GM19397 (cell line): ENCODE measurements at regions not wholly inside any gene's neighbourhood (a gene's known extent, or its start where the extent isn't known, plus 50 kb on each side); places are given as distances from the start of the nearest gene placed in this dataset.
"Not testable (repeated sequence)": the region's sequence is repeated elsewhere in the genome, so short reads cannot be mapped to it uniquely, and the experiment has no call there.

Source experiments
- ATAC-seq: cut with Tn5 transposase; IDR thresholded peaks from one replicate; pipeline ENCODE4 v1.9.1; 2021; ENCODE audit warnings: mild to moderate bottlenecking, moderate library complexity; ENCODE audit not compliant: unreplicated experiment

DNA sequence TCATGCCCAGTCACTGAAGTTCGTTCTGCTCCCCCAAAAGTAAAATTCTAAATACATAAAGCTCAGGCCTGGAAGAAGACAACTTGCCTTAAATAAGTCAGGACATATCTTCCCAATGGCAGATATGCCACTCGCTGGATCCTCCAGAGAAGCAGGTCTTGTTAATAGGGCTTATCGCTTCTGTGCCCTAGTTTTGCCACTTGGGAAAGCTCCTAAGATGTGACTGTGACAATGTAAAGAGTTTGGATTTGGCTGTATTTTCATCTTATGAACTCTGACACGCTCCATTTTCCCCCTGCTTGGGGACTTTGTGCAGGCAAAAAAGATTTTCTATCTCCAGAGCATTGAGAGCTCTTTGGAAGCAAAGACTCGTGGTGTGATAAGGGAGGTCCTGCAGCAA, 279.9 kb downstream of the WDR11 start:
- no peak for ATAC-seq

DNA sequence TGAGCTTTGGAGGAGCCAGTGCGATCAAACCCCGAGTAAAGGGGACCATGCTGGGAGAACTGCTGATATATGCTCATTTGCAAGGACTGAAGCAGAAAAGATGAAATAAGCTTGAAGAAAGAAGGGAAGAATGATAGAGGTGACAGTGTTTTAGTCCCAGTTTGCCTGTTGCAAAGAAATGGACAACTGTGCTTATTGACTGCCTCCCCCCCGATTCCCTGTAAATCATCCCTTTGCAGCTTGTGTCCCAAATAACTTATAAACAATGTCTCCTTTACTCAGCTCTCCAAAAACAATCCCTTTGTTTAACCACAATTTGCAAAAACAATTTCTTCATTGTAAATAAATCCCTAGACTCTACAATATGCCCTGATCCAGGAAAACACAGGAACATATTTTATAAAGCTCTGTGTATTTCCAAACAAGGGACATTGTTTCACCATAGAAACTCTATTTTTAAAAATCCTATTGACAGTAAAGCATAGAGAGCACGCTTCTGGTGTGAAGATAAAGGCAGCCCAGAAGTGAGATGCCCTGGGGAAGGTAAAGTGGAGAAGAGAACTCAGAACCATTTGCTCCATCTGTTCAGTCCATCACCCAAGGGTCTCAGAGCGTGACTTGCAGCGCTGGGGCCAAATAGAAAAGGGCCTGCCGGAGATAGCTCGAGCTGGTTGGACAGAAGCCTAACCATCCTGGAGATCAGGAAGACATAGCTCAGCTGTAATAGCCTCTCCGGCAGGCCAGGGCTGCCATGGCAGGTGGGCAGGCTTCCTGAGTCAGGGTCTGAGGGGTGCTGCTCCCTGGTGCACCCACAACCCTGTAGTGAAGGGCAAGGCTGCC, 280.5 kb downstream of the WDR11 start:
- no peak for ATAC-seq

DNA sequence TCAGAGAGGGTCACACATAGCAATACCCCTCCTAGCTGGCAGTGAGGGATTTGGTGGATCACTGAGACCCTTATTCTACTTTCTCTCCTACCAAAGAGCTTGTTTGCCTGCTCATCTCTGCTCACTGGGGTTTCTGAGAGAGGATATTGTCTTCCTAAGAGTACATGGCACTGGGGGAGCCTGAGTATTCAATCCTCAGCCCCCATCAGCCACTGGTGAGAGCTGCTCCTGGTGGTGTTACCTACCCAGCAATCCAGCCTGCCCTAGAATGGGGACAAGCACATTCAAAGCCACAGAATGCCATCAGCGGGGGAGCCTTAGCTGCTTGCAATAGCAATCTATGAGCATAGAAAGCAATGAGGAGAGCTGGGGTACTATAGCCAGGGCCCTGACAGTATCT, 281.1 kb downstream of the WDR11 start:
- no peak for ATAC-seq

DNA sequence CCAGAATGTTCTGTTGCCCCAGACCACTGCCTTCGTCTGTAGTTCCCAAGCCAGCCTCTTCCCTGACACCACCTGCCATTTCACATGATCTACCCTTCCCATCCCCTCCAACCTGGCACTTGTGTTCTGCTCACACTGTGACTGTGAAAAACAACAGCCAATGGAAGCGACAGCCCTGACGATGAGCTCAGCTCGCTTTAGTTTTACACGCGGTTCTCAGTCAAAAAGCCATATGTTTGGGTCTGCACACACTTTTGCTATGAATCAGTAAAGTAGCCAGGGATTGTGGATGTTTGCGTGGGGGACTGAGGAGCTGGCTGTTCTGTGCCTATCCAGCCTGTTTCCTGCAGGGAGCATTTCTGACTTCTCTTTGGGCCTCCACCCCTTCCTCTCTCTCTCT, 282.7 kb downstream of the WDR11 start:
- no peak for ATAC-seq

DNA sequence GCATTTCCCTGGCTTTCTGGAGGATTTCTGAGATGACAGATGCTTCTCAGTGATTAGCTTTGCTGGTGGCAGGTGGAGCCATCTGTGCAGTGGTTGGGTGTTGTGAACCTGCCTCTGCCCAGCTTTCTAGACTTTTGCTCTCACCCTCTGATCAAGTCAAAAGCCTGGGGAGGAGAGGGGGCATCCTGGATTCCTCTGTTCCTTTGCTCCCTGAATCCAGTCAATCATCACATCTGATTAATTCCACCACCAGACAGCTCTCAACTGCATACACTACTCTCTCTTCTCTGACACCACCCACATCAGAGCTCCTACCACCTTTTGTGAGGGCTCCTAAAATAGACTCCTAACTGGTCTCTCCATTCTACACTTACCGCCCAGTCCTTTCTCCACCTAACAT, 283.5 kb downstream of the WDR11 start:
- ATAC-seq, result no peak

DNA sequence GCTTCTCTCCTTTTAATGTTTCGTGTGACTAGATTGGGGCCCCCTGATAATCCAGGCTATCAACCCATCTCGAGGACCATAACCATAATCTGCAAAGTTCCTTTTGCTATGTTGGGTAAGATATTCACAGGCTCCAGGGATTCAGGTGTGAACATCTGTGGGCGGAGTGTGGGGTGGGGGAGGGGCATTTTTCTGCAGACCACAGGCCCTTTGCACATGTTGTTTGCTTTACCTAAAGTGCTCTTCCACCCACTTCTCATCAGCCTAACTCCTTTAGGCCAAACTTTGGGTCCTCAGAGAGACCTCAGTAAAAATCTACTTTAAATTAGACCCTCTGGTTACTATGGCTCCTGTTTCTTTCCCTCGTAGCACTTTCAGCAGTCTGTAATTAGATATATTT, 284.4 kb downstream of the WDR11 start:
- ATAC-seq, result no peak

DNA sequence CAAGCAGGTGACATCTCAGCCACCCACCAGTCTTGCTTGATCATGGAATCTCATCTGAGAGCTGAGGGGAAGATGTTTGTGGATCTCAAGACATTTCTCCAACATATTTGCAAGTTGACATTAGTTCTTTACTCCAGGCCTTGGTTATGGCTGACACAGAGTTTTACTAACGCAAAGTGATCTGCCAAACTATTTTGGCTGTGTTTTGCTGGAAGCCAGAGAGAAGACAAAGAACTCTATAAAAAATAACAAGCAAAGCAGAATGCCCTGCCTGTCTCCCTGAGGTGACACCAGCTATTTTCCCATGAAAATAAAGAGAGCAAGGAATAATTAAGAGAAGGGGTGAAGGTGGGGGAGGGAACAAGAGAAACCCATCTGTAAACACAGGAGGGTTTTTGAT, 286.4 kb downstream of the WDR11 start:
- no peak for ATAC-seq

DNA sequence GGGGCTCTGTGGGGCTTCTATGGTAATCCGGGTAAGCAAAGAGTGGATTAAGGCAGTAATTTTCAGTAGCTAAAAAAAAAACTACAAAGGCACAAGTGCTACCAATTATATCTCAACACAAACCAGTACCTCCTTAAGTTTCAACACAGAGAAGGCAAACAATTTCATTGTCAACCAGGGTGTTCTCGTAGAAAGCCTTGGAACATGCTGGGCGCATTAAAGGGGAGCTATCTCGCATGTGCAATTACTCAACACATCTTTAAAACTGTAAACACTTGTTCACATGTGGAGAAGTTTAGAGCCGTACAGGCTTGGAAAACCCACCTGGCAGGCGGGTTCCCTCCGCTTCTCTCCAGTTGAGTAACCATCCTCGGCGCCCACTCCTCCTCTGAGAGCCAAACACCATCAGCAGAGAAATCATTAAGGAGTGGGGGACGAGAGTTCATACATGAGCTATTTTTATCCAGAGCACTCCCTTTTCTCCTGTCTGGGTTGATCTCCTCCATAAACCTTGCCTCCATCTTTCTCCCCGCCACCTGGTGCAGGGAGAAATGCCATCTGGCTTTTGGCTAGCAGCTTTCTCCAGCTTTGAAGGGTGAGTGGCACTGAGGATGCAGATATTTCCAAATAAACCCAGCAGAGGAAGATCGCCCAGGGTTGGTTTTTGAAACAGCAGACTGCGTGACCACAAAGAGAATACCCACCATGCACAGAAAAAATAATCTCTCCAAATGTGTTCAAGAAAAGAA, 287.1 kb downstream of the WDR11 start:
- no peak for ATAC-seq

DNA sequence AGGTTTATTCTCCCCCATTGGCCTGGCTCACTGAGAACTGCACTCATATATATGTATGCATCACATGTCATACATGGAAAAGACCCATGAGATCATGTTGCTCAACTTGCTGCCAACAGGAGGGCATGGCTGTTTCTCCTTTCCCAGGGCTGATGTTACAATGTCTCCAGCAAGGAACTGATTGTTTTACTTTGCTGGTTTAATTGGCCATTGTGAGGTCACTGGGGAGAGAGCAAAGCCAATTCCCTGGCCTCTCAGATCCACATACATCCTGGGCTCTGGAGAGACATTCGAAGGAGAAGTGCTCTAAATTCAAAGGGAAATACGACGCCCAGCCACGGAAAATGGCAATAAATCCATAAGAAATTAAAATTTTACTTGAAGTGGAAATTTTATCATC, 287.8 kb downstream of the WDR11 start:
- ATAC-seq, result no peak

DNA sequence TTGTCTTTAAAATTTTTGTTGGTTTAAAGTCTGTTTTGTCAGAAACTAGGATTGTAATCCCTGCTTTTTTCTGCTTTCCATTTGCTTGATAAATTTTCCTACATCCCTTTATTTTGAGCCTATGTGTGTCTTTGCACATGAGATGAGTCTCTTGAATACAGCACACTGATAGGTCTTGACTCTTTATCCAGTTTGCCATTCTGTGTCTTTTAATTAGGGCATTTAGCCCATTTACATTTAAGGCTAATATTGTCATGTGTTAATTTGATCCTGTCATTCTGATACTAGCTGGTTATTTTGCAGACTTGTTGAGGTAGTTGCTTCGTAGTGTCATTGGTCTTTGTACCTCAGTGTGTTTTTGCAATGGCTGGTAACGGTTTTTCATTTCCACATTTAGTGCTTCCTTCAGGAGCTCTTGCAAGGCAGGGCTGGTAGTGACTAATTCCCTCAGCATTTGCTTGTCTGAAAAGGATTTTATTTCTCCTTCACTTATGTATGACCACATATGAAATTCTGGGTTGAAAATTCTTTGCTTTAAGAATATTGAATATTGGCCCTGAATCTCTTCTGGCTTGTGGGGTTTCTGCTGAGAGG, 294.7 kb downstream of the WDR11 start:
- ATAC-seq, result not testable (repeated sequence)

DNA sequence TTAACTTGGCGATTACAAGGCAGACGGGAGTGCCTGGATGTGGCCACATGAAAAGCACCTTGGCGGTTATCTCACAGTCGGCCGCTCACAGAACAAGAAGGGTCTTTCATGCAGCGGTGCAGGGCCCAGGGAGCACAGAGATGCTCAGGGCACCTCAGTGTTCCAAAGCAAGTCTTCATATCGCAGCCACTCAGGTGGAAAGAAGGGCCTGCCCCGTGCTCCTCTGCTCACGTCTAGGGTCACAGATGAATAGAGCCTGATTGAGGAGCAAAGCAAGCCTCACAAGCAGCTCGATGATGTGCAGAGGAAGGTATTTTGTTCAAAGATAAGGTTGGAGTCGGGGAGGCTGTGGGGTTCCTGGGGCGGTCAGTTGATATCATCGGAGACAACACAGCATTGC, 297.8 kb downstream of the WDR11 start:
- no peak for ATAC-seq

DNA sequence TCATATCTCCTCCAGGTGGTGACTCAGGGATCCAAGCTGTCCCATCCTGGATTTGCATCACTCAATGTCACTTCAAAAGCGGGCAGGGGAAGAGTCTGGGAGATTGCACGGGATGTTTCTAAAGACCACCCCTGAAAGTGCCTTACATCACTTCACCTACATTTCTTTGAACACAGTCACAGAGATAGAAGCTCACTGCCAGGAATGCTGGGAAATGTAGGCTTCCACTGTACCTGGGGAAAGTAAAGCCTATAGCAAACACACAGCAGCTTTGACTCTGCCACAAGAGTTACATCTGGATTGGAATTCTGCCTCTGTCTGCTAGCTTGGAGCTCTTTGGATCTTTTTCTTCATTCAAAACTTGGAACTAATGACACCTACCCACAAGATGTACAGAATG, 300.9 kb downstream of the WDR11 start:
- no peak for ATAC-seq

DNA sequence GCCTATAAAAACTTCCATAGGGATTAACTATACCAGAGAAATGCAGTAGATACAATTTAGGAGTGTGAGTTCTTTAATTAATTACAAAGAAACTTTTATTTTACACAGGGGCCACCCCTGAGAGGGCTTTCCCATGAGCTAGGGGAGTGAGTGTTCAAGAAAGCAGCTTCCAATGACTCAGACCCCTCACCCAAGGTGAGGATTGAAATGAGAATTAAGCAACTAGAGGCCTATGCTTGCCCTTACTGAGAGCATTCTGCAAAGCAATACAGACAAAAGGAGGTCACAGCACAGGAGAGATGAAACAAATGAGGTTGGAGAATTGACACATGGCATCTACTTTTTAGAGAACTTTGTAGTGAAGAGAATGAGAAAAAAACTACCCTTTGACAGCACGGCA, 301.8 kb downstream of the WDR11 start:
- no peak for ATAC-seq

DNA sequence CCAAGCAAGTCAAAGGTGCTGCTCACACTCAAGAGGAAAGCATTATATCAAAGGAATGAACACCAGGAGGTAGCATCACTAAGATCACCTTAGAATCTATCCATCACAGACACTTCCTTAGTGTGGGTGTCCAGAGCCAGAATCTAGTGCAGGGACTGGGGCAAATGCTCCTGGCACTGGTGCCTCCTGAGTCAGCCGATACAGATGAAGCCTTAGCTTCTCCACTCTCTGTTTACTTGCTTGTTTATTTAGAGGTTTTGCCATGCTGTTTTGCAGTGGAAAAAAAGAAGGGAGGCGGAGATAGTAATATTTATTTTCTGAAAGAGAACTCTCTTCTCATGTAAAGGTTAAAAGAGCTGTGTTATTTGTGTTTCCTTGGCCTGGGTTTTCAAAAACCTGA, 303.1 kb downstream of the WDR11 start:
- no peak for ATAC-seq

DNA sequence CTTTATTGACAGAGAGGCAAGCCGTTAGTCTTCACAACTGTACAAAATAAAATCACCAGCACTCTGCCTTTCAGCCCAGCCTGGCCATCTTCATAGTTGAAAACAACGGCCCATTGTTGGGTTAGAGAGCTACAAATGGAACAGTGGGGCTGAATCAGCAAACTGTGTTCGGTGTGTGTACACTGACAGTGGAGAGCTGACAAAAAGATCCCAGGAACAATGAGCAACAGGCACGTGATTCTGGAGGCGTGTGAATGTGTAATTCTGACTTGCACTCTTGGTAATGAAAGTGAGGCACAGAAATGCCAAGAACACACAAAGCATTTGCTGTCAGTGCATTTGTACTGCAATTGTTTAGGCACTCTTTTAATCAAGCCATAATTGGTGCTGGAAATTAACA, 303.7 kb downstream of the WDR11 start:
- no peak for ATAC-seq

DNA sequence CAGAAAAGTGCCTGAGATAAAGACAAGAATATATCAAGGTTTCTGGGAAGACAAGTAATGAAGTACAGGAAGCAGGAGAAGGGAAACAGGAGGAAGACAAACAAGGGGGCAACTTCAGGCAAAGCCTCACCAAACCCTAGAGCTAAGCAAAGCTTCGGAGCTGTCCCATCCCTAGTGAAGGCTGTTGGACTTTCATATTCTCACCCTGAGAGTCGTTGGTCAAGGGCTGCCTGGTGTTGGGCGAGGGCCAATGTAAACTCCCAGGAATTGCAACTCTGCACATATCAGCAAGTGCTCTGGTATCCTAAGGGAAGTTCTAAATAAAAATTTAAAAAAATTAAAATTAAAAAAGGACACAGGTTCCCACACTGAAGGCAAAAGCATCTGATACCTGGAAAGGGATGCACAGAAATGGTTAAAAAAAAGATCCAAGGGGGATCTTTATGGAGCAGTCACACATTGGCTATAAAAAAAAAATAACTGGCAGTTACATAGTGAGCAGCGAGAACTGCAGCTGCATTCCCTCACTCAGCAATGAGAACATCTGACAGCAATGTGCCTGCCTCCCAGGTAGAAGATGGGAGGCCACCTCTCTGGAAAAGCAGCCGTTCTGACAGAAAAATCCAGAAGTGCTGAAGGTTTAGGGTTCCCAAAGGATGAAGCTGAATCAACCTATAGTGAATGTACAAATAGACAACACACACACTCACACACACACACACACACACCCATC, 304.7 kb downstream of the WDR11 start:
- ATAC-seq, result no peak

DNA sequence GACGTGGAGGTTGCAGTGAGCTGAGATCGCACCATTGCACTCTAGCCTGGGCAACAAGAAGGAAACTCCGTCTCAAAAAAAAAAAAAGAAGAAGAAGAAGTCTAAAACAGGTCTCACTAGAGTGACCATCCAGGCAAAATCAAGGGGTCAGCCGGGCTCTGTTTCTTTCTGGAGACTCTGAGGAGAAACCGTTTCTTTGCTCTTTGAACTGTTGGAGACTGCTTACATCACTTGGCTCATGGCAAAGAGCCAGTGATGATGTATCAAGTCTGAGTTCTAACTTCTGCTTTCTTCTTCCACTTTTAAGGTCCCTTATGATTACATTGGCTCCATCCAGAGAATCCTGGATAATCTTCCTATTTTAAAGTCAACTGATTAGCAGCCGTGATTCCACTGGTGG, 306.8 kb downstream of the WDR11 start:
- no peak for ATAC-seq

DNA sequence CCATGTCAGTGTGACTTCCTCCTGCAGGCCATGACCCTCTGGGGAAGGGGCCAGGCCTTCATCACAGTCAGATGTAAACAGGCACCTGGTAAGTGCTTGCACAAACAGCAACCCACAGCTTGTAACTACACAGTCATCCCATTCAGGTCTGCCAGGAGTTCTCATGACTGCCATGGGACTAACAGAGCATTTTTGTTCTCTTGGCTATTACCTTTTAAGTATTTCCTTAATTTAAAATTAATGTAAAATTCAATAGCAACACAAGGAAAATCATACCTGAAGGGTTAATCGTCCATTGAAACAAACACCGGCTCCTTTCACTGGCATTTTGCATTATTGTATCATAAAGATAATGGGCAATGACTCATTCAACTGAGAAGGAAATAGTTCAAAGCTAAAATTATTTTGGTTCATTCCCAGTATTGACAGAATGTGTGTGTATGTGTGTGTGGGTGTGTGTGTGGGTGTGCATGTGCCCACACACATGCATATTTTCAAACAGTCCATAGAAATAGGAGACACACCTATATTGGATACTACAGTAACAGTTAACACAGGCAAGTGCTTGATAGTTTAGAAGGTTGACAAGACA, 307.9 kb downstream of the WDR11 start:
- ATAC-seq, result no peak

DNA sequence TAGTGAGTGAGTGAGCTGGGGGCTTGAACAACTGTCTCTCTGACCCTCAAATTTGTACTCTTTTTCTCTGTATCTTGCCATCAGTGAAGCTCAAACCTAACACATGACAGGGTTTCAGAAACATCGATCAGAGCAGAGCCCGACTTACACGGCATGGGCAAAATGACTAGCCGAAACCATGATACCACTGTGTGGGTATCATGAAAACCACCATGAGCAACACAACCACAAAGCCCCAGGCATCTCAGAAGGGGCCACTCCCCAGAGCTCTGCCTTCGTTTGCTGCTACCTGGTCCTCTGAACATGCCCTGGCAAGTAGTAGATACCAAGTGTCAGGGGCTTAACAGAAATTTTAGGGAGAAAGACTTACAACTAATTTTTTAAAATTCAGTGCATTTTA, 308.5 kb downstream of the WDR11 start:
- no peak for ATAC-seq

DNA sequence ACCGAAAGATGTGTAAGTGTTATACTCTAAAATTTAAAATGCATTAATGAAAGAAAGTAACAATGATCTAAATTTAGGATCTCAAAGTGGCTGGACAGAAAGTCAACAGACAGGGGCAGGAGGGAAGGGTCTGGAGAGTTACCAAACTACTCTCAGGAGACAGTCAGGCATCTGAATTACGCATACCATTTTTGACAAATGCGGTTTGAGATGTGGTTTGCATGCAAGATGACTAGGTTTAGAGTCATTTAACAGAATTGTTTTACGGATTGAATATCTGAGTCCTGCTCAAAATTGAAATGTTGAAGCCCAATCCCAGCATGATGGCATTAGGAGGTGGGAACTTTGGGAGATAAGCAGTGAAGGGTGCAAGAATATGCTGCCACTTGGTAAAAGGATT, 314.1 kb downstream of the WDR11 start:
- ATAC-seq, result no peak
